GM19328 (cell line): ENCODE measurements at regions not wholly inside any gene's neighbourhood (a gene's known extent, or its start where the extent isn't known, plus 50 kb on each side); places are given as distances from the start of the nearest gene placed in this dataset.

ENCODE experiments used
- ATAC-seq: cut with Tn5 transposase; IDR thresholded peaks from one replicate; pipeline ENCODE4 v1.9.1; 2021; ENCODE audit warnings: mild to moderate bottlenecking, moderate library complexity; ENCODE audit not compliant: unreplicated experiment

DNA sequence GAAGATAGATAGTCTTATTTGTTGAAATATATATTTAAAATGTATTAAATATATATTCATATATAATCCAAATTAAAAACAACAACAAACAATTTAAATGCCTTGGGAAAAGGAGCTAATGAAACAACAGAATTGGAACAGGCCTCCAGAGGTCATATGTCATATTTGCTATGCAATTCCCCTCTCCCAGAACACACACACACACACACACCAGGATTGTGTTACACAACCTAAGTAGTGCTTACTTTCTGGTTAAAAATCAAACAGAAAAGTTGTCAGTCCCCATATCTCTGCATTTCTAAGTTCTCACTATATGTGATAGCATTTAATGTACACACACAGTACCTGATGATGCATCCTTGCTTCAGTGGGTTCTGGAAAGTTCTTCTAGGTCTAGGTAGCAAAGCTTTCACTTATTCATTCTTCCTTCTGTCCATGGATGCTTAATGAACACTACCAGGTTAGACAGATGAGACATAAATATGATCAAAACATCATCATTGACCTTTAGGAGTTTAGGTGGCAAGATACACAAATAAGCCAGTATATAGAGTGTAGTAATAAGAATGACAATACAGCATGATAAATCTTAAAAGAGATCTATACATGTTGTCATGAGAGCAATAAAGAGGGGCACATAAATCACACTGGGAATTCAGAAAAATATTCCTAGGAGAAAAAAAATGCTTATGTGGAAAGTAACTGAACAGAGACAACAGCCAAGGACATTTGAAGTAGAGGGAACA is 662.8 kb downstream of the PTPRC start:
- no peak for ATAC-seq

DNA sequence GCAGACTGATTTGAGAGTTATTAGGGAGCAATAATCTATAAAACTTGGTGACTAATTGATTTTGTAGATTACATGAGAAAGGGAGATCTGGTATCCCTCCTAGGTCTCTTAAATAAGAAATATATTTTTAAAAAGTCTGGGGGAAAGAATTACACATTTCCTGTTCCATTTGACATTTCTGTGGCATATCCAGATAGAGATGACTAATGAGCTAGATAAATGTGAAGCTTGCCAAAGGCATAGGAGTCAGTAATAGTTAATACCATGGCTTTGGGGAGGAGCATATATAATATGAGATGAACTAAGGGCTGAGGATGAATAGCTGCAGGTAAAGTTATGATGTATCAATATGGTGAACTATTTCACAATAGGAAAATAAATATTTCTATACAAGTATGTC is 663.7 kb downstream of the PTPRC start:
- ATAC-seq: no peak

DNA sequence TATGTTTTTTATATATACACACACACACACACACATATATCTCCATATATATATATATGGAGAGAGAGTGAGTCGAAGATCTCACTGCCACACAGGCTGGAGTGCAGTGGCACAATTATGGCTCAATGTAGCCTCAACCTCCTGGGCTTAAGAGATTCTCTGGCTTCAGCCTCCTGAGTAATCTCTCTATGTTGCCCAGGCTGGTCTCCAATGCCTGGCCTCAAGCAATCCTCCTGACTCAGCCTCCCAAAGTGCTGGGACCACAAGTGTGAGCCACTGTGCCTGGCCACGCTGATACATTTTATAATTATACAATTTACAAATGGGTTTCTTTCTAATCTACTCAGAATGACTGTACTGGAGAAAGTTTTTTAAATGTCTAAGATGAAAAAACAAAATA is 664.2 kb downstream of the PTPRC start:
- no peak for ATAC-seq

DNA sequence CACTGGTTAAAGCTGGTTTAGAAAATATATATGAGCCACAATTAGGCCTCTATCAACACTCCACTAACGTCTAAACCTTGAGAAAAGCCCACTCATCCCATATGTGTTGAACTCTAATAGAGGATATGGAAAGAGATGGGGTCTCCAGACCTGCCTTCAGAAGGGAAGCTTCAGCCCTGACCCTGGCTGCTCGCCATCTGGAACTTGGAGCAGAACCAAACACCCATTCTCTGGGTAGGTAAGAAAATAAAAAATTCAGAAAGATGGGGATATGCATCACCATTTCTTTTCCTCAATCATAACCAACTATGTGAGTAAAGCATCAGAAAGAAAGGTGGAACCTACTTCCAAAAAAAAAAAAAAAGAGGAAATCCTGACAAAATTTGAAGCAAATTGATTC is 666.2 kb downstream of the PTPRC start:
- ATAC-seq: no peak

DNA sequence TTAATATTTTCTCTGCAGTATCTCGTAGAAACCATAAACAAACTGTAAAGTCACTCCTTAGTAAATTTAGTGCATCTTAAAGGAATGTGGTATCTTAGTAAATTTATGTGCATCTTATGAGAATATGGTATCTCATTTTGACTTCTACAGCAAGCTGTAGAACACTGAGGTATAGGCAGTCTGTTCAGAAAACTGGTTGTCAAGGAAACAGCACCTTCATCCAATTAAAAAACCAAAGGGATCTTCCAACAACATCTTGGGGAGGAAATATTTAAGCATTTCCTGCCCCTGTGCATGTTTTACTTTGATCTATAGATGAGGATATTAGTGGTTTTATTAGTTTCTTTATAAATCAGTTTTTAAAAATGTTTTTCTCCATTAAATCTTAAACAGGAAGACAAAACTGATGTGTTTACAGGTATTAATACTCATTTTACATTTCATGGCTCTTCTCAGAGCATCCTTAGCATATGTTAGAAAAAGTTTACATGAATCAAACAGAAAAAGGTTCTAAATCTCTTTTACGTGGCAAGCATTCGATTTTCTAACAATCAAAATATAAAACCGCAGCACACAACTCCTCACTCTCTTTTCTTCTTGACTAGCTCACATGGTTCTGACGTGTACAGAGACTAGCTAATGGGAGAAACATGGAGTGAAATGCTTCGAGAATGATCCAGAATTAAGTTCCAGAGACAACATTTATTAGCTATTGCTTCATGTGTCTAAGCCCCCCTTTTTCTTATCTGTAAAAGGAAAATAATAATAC is 668.8 kb downstream of the PTPRC start:
- no peak for ATAC-seq

DNA sequence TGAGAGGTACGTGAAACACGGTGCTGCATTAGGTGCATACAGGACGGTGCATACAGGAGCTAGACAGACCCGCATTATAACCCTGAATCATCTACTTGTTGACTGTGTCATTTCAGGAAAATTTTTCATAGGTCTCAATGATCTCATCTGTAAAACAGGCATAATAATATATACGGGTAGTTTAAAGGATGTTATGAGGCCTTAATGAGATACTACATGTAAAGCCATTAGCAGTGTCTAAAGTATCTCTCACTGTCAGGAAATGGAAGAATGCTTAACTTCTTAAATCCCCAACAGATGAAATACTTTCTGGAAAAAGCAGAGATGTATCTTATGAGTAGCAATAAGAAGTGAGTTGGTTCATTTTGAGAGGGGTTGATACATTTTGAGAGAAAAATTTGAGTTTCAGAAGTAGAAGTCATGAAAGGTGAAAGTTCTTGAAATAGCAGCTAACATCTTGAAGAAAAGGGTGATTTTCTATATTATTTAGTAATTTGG is 669.6 kb downstream of the PTPRC start:
- no peak for ATAC-seq

DNA sequence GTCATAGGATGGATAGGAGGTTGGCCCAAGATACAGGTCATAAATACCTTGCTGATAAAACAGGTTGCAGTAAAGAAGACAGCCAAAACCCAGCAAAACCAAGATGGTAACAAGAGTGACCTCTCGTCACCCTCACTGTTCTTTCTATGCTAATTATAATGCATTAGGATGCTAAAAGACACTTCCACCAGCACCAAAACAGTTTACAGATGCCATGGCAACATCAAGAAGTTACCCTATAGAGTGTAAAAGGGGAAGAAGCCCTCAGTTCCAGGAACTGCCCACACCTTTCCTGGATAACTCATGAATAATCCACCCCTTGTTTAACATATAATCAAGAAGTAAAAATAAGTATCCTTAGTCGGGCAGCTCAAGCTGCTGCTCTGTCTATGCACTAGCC is 671.9 kb downstream of the PTPRC start:
- no peak for ATAC-seq

DNA sequence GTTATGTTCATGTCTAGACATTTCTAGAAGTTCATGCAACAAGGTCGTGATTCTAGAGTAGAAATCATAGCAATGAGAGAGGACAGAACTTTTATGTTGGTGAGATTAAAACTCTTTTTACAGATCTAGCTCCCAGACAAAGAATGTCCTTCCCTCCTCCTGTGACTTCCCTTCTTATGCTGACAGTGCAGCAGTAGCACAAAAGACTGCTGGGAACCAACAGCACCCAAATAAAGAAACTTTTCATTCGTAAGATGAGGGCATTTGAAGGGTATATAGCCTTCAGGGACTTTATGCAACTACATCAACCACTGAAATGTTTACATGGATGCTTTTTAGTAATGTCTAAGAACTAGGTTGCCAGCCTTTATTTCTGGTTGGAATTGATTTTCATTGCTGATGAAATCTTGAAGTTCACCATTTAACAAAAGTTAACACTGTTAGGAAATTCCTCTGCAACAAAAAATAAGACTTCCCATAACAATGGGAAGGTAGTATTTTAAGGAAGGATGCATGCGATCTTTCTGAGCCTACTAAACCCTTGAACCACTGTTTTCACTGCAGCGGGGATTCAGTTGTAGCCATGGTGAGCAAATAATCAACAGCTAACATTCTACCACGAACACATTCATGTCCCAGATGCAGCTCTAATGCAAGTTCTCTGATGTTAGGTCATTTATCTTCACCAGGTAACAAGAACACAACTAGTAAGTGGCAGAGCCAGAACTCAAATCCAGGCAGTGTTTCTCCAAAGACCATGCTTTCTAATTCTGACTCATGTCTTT is 672.8 kb downstream of the PTPRC start:
- no peak for ATAC-seq

- ATAC-seq: no peak
Measured at GRCh38 chr1:199312626-199313025, 673.8 kb downstream of the PTPRC start.

DNA sequence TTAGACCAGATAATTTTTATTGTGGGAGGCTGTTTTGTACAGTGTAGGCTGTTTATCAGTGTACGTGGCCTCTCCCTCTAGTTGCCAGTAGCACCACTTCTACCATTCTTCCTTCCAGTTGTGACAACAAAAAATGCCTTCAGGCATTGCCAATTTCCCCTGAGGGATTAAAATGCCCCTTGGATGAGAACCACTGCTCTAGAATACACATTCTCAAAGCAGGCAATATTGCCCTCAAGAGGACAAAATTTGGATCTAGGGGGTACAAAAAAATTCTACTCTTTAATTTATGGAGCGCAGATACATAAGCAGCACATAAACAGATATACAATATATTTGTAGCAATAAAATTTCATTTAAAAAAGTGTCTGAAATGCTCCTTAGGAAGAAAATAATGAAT is 674.6 kb downstream of the PTPRC start:
- ATAC-seq: no peak

GRCh38 chr1:199319341-199319740 is 680.5 kb downstream of the PTPRC start:
- ATAC-seq: no peak

DNA sequence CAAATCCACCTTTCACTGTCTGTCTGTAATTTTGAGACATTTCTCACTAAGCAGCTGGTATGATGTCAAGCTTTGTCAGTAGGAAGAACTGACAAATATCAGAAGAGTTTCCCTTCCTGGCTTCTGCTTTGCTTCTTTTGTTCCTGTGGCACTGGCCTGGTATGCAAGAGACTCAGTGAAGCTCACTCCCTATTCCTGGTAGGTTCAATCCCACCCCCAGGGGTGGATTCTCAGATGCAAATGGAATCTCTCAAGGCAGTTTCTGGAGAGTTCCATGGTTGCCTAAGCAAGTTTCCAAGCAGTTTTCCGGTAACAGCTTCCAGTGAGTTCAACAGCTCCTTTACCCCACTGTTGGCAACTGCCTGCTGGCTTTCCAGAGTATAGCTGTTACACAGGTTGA is 683.4 kb downstream of the PTPRC start:
- ATAC-seq: no peak

GRCh38 chr1:199333180-199333579 is 694.3 kb upstream of the NR5A2 start:
- ATAC-seq: no peak

GRCh38 chr1:199335496-199335895 is 692.0 kb upstream of the NR5A2 start:
- ATAC-seq: no peak

- ATAC-seq: no peak
Measured at GRCh38 chr1:199336745-199337640, 690.5 kb upstream of the NR5A2 start.

DNA sequence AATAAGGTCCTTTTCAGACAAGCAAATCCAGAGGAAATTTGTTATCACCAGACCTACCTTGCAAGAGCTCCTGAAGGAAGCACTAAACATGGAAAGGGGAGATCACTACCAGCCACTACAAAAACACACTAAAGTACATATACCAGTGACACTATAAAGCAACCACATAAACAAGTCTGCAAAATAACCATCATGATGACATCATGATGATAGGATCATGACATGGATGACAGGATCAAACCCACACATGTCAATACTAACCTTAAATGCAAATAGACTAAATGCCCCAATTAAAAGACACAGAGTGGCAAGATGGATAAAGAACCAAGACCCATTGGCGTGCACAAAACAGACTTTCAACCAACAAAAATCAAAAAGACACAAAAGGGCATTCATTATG is 688.8 kb upstream of the NR5A2 start:
- ATAC-seq: no peak

DNA sequence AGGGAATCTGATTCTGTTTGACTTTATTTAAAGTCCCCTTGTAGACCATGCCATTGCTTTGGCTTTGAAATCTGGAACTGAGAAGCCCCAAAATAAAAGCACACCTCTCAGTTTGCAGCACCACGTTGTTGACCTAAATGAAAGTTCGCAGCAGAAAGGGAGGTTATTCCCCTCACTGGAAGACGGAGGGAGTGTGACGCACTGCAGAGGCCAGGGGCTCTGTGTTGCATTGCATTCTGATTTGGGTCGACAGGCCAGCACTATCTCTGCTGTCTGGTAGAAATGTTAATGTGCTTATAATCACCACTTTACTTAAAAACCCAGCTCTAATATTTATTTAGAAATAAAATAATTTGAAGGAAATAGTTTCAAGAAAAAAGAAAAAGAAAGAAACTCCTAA is 675.2 kb upstream of the NR5A2 start:
- no peak for ATAC-seq

- no peak for ATAC-seq
Measured at GRCh38 chr1:199353906-199354305, 673.6 kb upstream of the NR5A2 start.

DNA sequence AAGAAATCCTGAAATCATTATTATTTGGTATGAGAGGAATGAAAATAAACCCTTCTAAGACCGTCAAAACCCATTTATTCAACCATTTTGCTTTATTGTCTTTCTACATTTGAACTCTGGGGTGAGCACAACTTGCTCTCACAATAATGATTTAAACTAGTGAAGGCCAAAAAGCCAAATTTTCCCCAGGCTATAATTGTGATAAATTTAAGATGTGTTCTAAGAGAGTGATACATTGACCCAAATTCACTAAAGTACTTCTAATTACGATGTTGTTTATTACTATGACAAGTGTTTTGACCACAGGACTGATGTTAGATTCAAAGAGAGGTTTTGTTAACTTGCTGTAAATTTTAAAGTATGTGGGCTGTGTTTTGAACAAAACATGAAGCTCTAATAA is 670.9 kb upstream of the NR5A2 start:
- ATAC-seq: no peak

DNA sequence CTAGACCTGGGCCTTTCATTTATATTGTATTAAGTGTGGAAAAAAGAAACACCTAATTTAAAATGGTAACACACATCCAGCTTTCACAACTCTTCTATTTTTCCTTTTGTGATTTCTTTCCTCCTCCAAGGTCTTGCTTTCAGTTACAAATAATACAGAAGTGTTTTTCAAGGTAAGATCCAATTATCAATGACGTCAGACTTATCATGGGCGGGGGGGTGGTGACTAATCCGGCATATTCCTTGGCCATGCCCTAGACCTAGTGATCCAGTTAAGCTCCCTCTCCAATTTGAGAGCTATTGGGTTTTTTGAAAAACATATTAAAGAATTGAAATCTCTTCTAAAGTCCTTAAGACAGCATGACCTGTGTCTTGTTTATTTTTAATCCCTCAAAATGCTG is 669.9 kb upstream of the NR5A2 start:
- no peak for ATAC-seq

GRCh38 chr1:199362996-199363395 is 664.5 kb upstream of the NR5A2 start:
- ATAC-seq: no peak
